Limb (tissue), 2 donors: ENCODE measurements at regions not wholly inside any gene's neighbourhood (a gene's known extent, or its start where the extent isn't known, plus 50 kb on each side); places are given as distances from the start of the nearest gene placed in this dataset.

Source experiments
- DNase-seq, 2 donors: peaks; one replicate each; pipeline ENCODE4 v3.0.0-alpha.2; 2016; ENCODE audit errors: extremely low spot score in 2 of 2

- no peak for DNase-seq
These were observed 997.6 kb downstream of the MCTP2 start for GRCh38 chr15:95228856-95229555.

GRCh38 chr15:95235033-95235432 lies 1003.7 kb downstream of the MCTP2 start:
- DNase-seq, result no peak

GRCh38 chr15:95247071-95247984 lies 1016.0 kb downstream of the MCTP2 start:
- no peak for DNase-seq

- no peak for DNase-seq
These were observed 1018.2 kb downstream of the MCTP2 start for GRCh38 chr15:95249524-95249923.

GRCh38 chr15:95252404-95252803 lies 1021.0 kb downstream of the MCTP2 start:
- no peak for DNase-seq

GRCh38 chr15:95254263-95254662 lies 1022.9 kb downstream of the MCTP2 start:
- DNase-seq, result no peak

GRCh38 chr15:95259513-95259912 lies 1028.2 kb downstream of the MCTP2 start:
- peak; percentile 76 to 77 for DNase-seq

- no peak for DNase-seq
These were observed 1028.6 kb downstream of the MCTP2 start for GRCh38 chr15:95259965-95260364.

GRCh38 chr15:95260856-95261255 lies 1029.5 kb downstream of the MCTP2 start:
- DNase-seq, result no peak

GRCh38 chr15:95261546-95261945 lies 1030.2 kb downstream of the MCTP2 start:
- no peak for DNase-seq

GRCh38 chr15:95261968-95262367 lies 1030.6 kb downstream of the MCTP2 start:
- no peak for DNase-seq

GRCh38 chr15:95262866-95263564 lies 1031.7 kb downstream of the MCTP2 start:
- no peak for DNase-seq

- no peak for DNase-seq
These were observed 1032.4 kb downstream of the MCTP2 start for GRCh38 chr15:95263751-95264150.

GRCh38 chr15:95265419-95265997 lies 1034.1 kb downstream of the MCTP2 start:
- DNase-seq, result no peak

GRCh38 chr15:95266451-95267061 lies 1035.2 kb downstream of the MCTP2 start:
- DNase-seq, result no peak

GRCh38 chr15:95267481-95267880 lies 1036.1 kb downstream of the MCTP2 start:
- no peak for DNase-seq

- DNase-seq, result no peak
These were observed 1038.2 kb downstream of the MCTP2 start for GRCh38 chr15:95269242-95270183.

GRCh38 chr15:95274101-95274500 lies 1042.7 kb downstream of the MCTP2 start:
- no peak for DNase-seq

- DNase-seq, result no peak
These were observed 1045.9 kb downstream of the MCTP2 start for GRCh38 chr15:95277266-95277665.
